Adrenal gland (tissue), 5 donors: ENCODE measurements at regions not wholly inside any gene's neighbourhood (a gene's known extent, or its start where the extent isn't known, plus 50 kb on each side); places are given as distances from the start of the nearest gene placed in this dataset.

Experiments
- POLR2A ChIP-seq, 2 donors: fragments of 450-650 bp; IDR thresholded peaks; one replicate each; pipeline ENCODE4 v1.6.1; 2017; ENCODE audit warnings: antibody characterized with exemption in 2 of 2, mild to moderate bottlenecking in 2 of 2, moderate library complexity in 1 of 2
- TF ChIP-seq, protein P1 (sequence below), 6 experiments: fragments of 450-650 bp in 4 of 6; fragments of 200-600 bp in 2 of 6; sonication (generic) in 1 of 6; IDR thresholded peaks; 1 replicate in 5 of 6; 2 replicates in 1 of 6; pipeline versions ENCODE4 v1.5.1 to v1.8.0; 2016 to 2021; ENCODE audit warnings: antibody characterized with exemption in 6 of 6, mild to moderate bottlenecking in 2 of 6, moderate library complexity in 1 of 6
- donor health status: DM: no; HTN: no; CAD: no.

- TF ChIP-seq, protein P1, sequence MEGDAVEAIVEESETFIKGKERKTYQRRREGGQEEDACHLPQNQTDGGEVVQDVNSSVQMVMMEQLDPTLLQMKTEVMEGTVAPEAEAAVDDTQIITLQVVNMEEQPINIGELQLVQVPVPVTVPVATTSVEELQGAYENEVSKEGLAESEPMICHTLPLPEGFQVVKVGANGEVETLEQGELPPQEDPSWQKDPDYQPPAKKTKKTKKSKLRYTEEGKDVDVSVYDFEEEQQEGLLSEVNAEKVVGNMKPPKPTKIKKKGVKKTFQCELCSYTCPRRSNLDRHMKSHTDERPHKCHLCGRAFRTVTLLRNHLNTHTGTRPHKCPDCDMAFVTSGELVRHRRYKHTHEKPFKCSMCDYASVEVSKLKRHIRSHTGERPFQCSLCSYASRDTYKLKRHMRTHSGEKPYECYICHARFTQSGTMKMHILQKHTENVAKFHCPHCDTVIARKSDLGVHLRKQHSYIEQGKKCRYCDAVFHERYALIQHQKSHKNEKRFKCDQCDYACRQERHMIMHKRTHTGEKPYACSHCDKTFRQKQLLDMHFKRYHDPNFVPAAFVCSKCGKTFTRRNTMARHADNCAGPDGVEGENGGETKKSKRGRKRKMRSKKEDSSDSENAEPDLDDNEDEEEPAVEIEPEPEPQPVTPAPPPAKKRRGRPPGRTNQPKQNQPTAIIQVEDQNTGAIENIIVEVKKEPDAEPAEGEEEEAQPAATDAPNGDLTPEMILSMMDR (IDR thresholded peaks at IDR 0.05): no peak
- TF ChIP-seq POLR2A (IDR thresholded peaks at IDR 0.05): no peak
Observed at GRCh38 chr7:114843102-114843501, 78.8 kb upstream of the MDFIC start.
